H9 (cell line): ENCODE measurements at regions not wholly inside any gene's neighbourhood (a gene's known extent, or its start where the extent isn't known, plus 50 kb on each side); places are given as distances from the start of the nearest gene placed in this dataset.

Source experiments
- DNase-seq: peaks from one replicate; pipeline ENCODE4 v3.0.0-alpha.2; 2017
- H2AFZ ChIP-seq: one replicate; pipeline ENCODE4 v1.6.1; 2013; ENCODE audit warnings: mild to moderate bottlenecking, low read length, control low read depth, moderate library complexity
- H2AK5ac ChIP-seq: 2 replicates; pipeline ENCODE4 v1.6.1; 2013; ENCODE audit warnings: low read length, control low read depth, mixed read lengths; ENCODE audit not compliant: insufficient read length
- H2BK120ac ChIP-seq: one replicate; pipeline ENCODE4 v1.6.1; 2013; ENCODE audit warnings: low read depth, mild to moderate bottlenecking, low read length, control low read depth, inconsistent platforms; ENCODE audit not compliant: poor library complexity, severe bottlenecking
- H2BK12ac ChIP-seq: 2 replicates; pipeline ENCODE4 v1.6.1; 2013; ENCODE audit warnings: low read length, control low read depth, mixed read lengths, low read depth; ENCODE audit not compliant: insufficient read length
- H2BK15ac ChIP-seq: 2 replicates; pipeline ENCODE4 v1.6.1; 2013; ENCODE audit warnings: low read depth, low read length, control low read depth
- H2BK20ac ChIP-seq: one replicate; pipeline ENCODE4 v1.6.1; 2013; ENCODE audit warnings: low read depth, mild to moderate bottlenecking, low read length, control low read depth, inconsistent platforms; ENCODE audit not compliant: poor library complexity, severe bottlenecking
- H2BK5ac ChIP-seq: 2 replicates; pipeline ENCODE4 v1.6.1; 2013; ENCODE audit warnings: low read length, control low read depth, mixed read lengths; ENCODE audit not compliant: insufficient read length
- H3K14ac ChIP-seq: 2 replicates; pipeline ENCODE4 v1.6.1; 2013; ENCODE audit warnings: low read length, control low read depth; ENCODE audit not compliant: insufficient read depth
- H3K18ac ChIP-seq: 2 replicates; pipeline ENCODE4 v1.6.1; 2013; ENCODE audit warnings: low read depth, mild to moderate bottlenecking, mixed read lengths, low read length, control low read depth; ENCODE audit not compliant: insufficient read length
- H3K23ac ChIP-seq: 2 replicates; pipeline ENCODE4 v1.6.1; 2013; ENCODE audit warnings: low read length, control low read depth, mixed read lengths, low read depth; ENCODE audit not compliant: insufficient read length
- H3K23me2 ChIP-seq: 2 replicates; pipeline ENCODE4 v1.6.1; 2013; ENCODE audit warnings: low read depth, mild to moderate bottlenecking, mixed read lengths, low read length, control low read depth; ENCODE audit not compliant: insufficient read length, poor library complexity, severe bottlenecking
- H3K27ac ChIP-seq: 2 replicates; pipeline ENCODE4 v1.5.1; 2013; ENCODE audit warnings: low read length, control low read depth, mixed read lengths, low read depth; ENCODE audit not compliant: insufficient read length
- H3K27me3 ChIP-seq: 2 replicates; pipeline ENCODE4 v1.6.1; 2013; ENCODE audit warnings: low read length, control low read depth, inconsistent platforms; ENCODE audit not compliant: insufficient read depth
- H3K4ac ChIP-seq: 2 replicates; pipeline ENCODE4 v1.6.1; 2013; ENCODE audit warnings: low read depth, mild to moderate bottlenecking, control low read depth, inconsistent platforms, low read length, moderate library complexity
- H3K4me1 ChIP-seq: 2 replicates; pipeline ENCODE4 v1.6.1; 2013; ENCODE audit warnings: low read length, control low read depth, inconsistent platforms; ENCODE audit not compliant: insufficient read depth
- H3K4me2 ChIP-seq: 2 replicates; pipeline ENCODE4 v1.6.1; 2013; ENCODE audit warnings: low read length, control low read depth, mixed read lengths; ENCODE audit not compliant: insufficient read length, insufficient read depth
- H3K56ac ChIP-seq: 2 replicates; pipeline ENCODE4 v1.6.1; 2013; ENCODE audit warnings: low read depth, mild to moderate bottlenecking, mixed read lengths, low read length, control low read depth; ENCODE audit not compliant: insufficient read length
- H3K79me1 ChIP-seq: 2 replicates; pipeline ENCODE4 v1.6.1; 2013; ENCODE audit warnings: low read depth, mild to moderate bottlenecking, moderate library complexity, low read length, control low read depth, inconsistent platforms; ENCODE audit not compliant: insufficient read depth, poor library complexity, severe bottlenecking
- H3K79me2 ChIP-seq: 2 replicates; pipeline ENCODE4 v1.6.1; 2013; ENCODE audit warnings: low read length, control low read depth, inconsistent platforms; ENCODE audit not compliant: insufficient read depth
- H3K9ac ChIP-seq: 2 replicates; pipeline ENCODE4 v1.6.1; 2013; ENCODE audit warnings: low read length, control low read depth, mixed read lengths; ENCODE audit not compliant: insufficient read length; ENCODE audit errors: extremely low read depth
- H3K9me3 ChIP-seq: one replicate; pipeline ENCODE4 v1.6.1; 2013; ENCODE audit warnings: low read depth, low read length, inconsistent platforms; ENCODE audit not compliant: control insufficient read depth
- H3T11ph ChIP-seq: one replicate; pipeline ENCODE4 v1.6.1; 2013; ENCODE audit warnings: mild to moderate bottlenecking, low read length, control low read depth, inconsistent platforms
- H4K20me1 ChIP-seq: one replicate; pipeline ENCODE4 v1.6.1; 2013; ENCODE audit not compliant: control insufficient read depth, insufficient read length, insufficient read depth
- H4K5ac ChIP-seq: 2 replicates; pipeline ENCODE4 v1.6.1; 2013; ENCODE audit warnings: low read depth, mild to moderate bottlenecking, mixed read lengths, low read length, control low read depth; ENCODE audit not compliant: insufficient read length
- H4K8ac ChIP-seq: replicated peaks from 2 replicates; pipeline ENCODE4 v1.6.1; 2013; ENCODE audit warnings: low read length, control low read depth, mixed read lengths, low read depth; ENCODE audit not compliant: insufficient read length
- H4K91ac ChIP-seq: 2 replicates; pipeline ENCODE4 v1.6.1; 2013; ENCODE audit warnings: low read depth, mild to moderate bottlenecking, moderate library complexity, mixed read lengths, low read length, control low read depth; ENCODE audit not compliant: insufficient read length
- H3K27ac Mint-ChIP-seq, 3 experiments: 2 replicates in 2 of 3; 3 replicates in 1 of 3; pipeline ENCODE4 v1.8.0; 2020 to 2021; ENCODE audit warnings: mixed read lengths in 3 of 3, mild to moderate bottlenecking in 1 of 3, moderate library complexity in 1 of 3
- H3K27me3 Mint-ChIP-seq: 2 replicates; pipeline ENCODE4 v1.8.0; 2021; ENCODE audit warnings: low read depth, mild to moderate bottlenecking, moderate library complexity, mixed read lengths
- H3K36me3 Mint-ChIP-seq, 3 experiments: 2 replicates in 2 of 3; 3 replicates in 1 of 3; pipeline ENCODE4 v1.8.0; 2020 to 2021; ENCODE audit warnings: low read depth in 3 of 3, mixed read lengths in 3 of 3; ENCODE audit not compliant: insufficient read depth in 1 of 3
- H3K4me1 Mint-ChIP-seq, 2 experiments: 2 replicates each; pipeline ENCODE4 v1.8.0; 2020; ENCODE audit warnings: mixed read lengths in 2 of 2
- H3K4me3 Mint-ChIP-seq, 2 experiments: 2 replicates in 1 of 2; 3 replicates in 1 of 2; pipeline ENCODE4 v1.8.0; 2020 to 2021; ENCODE audit warnings: mild to moderate bottlenecking in 2 of 2, mixed read lengths in 2 of 2, moderate library complexity in 1 of 2
- H3K9me3 Mint-ChIP-seq, 2 experiments: 2 replicates in 1 of 2; 3 replicates in 1 of 2; pipeline ENCODE4 v1.8.0; 2020; ENCODE audit warnings: mild to moderate bottlenecking in 2 of 2, mixed read lengths in 2 of 2, moderate library complexity in 1 of 2
- whole genome bisulfite sequencing: extraction: QIAGEN DNeasy Blood & Tissue Kit; methylation state at CpG from one replicate; pipeline ENCODE4 v1.1.7; 2013; ENCODE audit warnings: missing lambda C conversion rate, low lambda C conversion rate, mixed read lengths; ENCODE audit not compliant: insufficient read length; ENCODE audit errors: extremely low coverage; 5-methylcytosine and 5-hydroxymethylcytosine counted together
- TF ChIP-seq, protein P1 (sequence below): fragments of 200-600 bp; sonication (generic); conservative IDR thresholded peaks from 3 replicates; pipeline ENCODE4 v1.8.0; 2021; ENCODE audit warnings: antibody characterized with exemption, mild to moderate bottlenecking

DNA sequence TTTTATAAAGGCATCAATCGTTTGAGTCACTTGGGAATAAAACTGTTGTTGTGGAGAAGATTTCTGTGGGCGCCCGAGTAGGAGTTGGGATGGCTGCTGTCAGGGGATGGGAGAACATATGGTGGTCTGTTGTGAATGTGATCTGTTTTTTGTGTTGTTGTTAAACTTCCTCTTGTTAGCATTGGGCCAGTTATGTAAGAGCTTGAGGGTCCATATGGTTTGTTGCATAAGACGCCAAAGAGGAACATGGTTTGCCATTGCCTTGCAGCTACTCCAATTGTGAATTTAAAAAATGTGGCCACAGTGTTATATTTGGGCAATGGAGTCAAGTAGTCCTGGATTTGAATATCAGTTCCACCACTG lies 136.1 kb upstream of the JUN start:
- Histone ChIP-seq H3T11ph (no peak overlapping the region), H2BK12ac (no peak overlapping the region), H3K23me2 (no peaks in the 10 kb centered on the region), H3K4me2 (no peak overlapping the region), H2AK5ac (no peak overlapping the region), H2BK5ac (no peak overlapping the region), H2AFZ (no peak overlapping the region), H3K27me3 (no peaks in the 10 kb centered on the region), H2BK120ac (no peak overlapping the region), H4K20me1 (no peaks in the 10 kb centered on the region), H3K4me1 (no peaks in the 10 kb centered on the region), H3K23ac (no peak overlapping the region), H3K79me1 (no peaks in the 10 kb centered on the region), H4K5ac (no peak overlapping the region), H4K8ac (no peak overlapping the region), H2BK20ac (no peak overlapping the region), H4K91ac (no peak overlapping the region), H3K18ac (no peak overlapping the region), H2BK15ac (no peak overlapping the region), H3K4ac (no peak overlapping the region), H3K56ac (no peak overlapping the region), H3K9me3 (no peaks in the 10 kb centered on the region), H3K27ac (no peak overlapping the region), H3K14ac (no peak overlapping the region), H3K79me2 (no peaks in the 10 kb centered on the region), H3K9ac (no peak overlapping the region)
- no CpG with 5 or more reads among the region's 4 CpGs for WGBS
- peaks cover 10 to 12% of the 10 kb centered on the region in 2 experiments for H3K9me3 Mint-ChIP-seq
- H3K27ac Mint-ChIP-seq, result no peak overlapping the region
- no peaks in the 10 kb centered on the region for H3K4me1 Mint-ChIP-seq
- peaks cover 2% of the 10 kb centered on the region for H3K27me3 Mint-ChIP-seq
- DNase-seq, result no peak
- TF ChIP-seq, protein P1, sequence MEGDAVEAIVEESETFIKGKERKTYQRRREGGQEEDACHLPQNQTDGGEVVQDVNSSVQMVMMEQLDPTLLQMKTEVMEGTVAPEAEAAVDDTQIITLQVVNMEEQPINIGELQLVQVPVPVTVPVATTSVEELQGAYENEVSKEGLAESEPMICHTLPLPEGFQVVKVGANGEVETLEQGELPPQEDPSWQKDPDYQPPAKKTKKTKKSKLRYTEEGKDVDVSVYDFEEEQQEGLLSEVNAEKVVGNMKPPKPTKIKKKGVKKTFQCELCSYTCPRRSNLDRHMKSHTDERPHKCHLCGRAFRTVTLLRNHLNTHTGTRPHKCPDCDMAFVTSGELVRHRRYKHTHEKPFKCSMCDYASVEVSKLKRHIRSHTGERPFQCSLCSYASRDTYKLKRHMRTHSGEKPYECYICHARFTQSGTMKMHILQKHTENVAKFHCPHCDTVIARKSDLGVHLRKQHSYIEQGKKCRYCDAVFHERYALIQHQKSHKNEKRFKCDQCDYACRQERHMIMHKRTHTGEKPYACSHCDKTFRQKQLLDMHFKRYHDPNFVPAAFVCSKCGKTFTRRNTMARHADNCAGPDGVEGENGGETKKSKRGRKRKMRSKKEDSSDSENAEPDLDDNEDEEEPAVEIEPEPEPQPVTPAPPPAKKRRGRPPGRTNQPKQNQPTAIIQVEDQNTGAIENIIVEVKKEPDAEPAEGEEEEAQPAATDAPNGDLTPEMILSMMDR, result no peak
- H3K36me3 Mint-ChIP-seq, result peaks cover under 1 to 11% (median 8%) of the 10 kb centered on the region in 3 experiments; a peak in 5 of 7 replicates
- no peak overlapping the region for H3K4me3 Mint-ChIP-seq
